ENCODE measurements at regions not wholly inside any gene's neighbourhood (a gene's known extent, or its start where the extent isn't known, plus 50 kb on each side); places are given as distances from the start of the nearest gene placed in this dataset.

DNA sequence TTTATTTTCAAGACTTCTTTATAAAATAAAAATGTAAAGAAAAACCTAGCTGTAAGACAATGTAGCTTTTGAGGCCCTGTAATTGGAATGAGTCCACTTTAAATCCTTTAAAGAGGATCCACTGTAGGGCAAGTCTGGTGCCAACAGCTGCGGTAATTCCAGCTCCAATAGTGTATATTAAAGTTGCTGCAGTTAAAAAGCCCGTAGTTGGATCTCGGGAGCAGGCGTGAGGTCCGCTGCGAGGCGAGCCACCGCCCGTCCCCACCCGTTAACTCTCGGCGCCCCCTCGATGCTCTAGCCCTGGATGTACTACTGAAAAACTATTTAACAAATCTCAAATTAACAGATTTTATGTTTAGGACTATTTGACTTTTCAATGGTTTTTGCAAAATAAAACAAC is 414.7 kb upstream of the SEMA3C start:
- no peak for TF ChIP-seq TAF1 (IDR thresholded peaks at IDR 0.05; ENCODE audit: low read depth, low read length)
- TF ChIP-seq POU2F2 (IDR thresholded peaks at IDR 0.05; ENCODE audit: low read depth, low read length): no peak
- no peak for TF ChIP-seq POLR2A (IDR thresholded peaks at IDR 0.05; ENCODE audit: low read depth, low read length)
- TF ChIP-seq PAX5 (IDR thresholded peaks at IDR 0.05; ENCODE audit: insufficient read depth, low read length, severe bottlenecking): no peak
- no peak for TF ChIP-seq SPI1 (IDR thresholded peaks at IDR 0.05; ENCODE audit: low read depth, low read length)
- TF ChIP-seq POLR2AphosphoS5 (IDR thresholded peaks at IDR 0.05; ENCODE audit: low read depth, low read length): no peak
- DNase-seq (ENCODE audit: insufficient read length, low spot score) (no peak), FAIRE-seq (no peak)

DNA sequence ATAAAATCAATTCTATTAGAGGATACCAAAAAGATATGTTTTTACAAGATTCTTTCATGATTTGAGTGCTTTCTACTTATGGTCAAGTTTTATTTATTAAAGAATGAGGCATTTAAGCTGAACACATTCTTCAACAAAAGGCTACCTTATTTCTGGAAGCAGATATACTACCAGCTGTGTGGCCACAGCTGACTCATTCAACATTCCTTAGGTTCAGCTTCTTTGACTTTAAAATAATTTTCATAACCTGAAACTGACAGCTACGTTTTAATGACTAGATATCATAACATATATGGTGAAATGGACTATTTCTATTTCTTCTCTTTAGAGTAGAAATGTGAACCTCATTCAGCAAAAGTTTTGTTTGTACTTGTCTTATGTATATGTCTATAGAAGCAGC is 414.2 kb upstream of the SEMA3C start:
- FAIRE-seq (no peak), DNase-seq (ENCODE audit: insufficient read length, low spot score) (no peak)
- TF ChIP-seq PAX5 (IDR thresholded peaks at IDR 0.05; ENCODE audit: insufficient read depth, low read length, severe bottlenecking): no peak
- no peak for TF ChIP-seq POU2F2 (IDR thresholded peaks at IDR 0.05; ENCODE audit: low read depth, low read length)
- no peak for TF ChIP-seq POLR2AphosphoS5 (IDR thresholded peaks at IDR 0.05; ENCODE audit: low read depth, low read length)
- no peak for TF ChIP-seq TAF1 (IDR thresholded peaks at IDR 0.05; ENCODE audit: low read depth, low read length)
- TF ChIP-seq SPI1 (IDR thresholded peaks at IDR 0.05; ENCODE audit: low read depth, low read length): no peak
- no peak for TF ChIP-seq POLR2A (IDR thresholded peaks at IDR 0.05; ENCODE audit: low read depth, low read length)

DNA sequence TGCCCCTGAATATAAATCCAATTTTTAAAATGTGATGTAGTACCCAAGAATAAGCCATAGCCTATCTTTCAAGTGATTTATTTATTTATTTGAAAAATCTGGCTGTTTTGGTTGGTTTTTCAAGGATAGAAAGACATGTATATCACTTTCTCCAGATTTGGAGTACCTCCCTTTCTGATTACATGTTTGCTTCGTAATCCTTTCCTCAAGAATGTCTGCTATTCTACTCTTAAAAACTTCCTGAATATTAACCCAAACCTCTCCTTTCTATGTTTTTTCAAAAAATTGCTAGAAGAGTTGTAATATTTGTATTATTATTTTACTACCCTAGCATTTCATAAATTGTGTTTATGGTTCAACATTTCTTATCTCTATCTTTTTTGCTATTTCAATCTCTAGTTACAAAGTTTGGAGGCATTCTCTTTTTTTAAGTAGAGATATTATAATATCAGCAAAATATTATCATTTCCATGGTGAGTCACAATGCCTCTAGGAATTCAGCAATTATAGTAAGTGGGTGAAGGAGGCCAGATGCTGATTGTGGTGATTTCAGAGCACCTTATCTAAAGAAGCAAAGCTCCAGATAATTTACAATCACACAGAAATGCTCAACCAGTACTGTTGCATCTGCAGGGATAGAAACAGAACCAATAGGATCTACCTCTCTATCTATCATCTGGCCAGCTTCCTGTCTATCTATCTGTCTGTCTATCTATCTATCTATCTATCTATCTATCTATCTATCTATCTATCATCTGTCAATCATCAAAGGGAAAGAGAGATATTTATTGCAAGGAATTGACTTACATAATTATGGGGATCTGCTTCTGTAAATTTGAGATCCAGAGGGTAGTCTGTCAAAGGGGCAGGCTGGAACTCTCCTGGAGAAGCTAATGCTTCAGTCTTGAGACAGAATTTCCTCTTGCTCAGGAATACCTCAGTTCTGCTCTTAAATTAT is 412.5 kb upstream of the SEMA3C start:
- no peak for DNase-seq (ENCODE audit: insufficient read length, low spot score)
- no peak for FAIRE-seq
- TF ChIP-seq POU2F2 (IDR thresholded peaks at IDR 0.05; ENCODE audit: low read depth, low read length) (no peak), SPI1 (IDR thresholded peaks at IDR 0.05; ENCODE audit: low read depth, low read length) (no peak), POLR2AphosphoS5 (IDR thresholded peaks at IDR 0.05; ENCODE audit: low read depth, low read length) (no peak), TAF1 (IDR thresholded peaks at IDR 0.05; ENCODE audit: low read depth, low read length) (no peak), PAX5 (IDR thresholded peaks at IDR 0.05; ENCODE audit: insufficient read depth, low read length, severe bottlenecking) (no peak), POLR2A (IDR thresholded peaks at IDR 0.05; ENCODE audit: low read depth, low read length) (no peak)

DNA sequence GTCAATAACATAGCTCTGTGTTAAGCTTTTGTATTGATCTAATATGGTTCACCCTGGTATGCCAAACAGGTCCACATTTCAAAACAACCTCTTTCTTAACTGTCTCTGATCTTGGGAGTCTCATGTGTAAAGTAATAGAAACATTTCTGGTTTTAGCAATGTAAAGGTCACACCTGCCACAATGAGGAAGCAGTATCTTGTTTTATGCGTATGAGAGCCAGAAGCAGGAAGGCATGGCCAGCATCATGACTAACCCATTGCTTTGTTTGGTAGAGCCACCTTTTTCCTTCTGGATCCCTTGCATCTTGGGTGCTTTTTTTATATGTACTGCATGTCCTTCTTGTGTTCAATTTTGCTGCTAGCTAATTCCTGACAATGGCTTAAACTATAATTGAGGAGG is 411.3 kb upstream of the SEMA3C start:
- no peak for DNase-seq (ENCODE audit: insufficient read length, low spot score)
- TF ChIP-seq POU2F2 (IDR thresholded peaks at IDR 0.05; ENCODE audit: low read depth, low read length) (no peak), POLR2A (IDR thresholded peaks at IDR 0.05; ENCODE audit: low read depth, low read length) (no peak), TAF1 (IDR thresholded peaks at IDR 0.05; ENCODE audit: low read depth, low read length) (no peak), SPI1 (IDR thresholded peaks at IDR 0.05; ENCODE audit: low read depth, low read length) (no peak), POLR2AphosphoS5 (IDR thresholded peaks at IDR 0.05; ENCODE audit: low read depth, low read length) (no peak), PAX5 (IDR thresholded peaks at IDR 0.05; ENCODE audit: insufficient read depth, low read length, severe bottlenecking) (no peak)
- no peak for FAIRE-seq

DNA sequence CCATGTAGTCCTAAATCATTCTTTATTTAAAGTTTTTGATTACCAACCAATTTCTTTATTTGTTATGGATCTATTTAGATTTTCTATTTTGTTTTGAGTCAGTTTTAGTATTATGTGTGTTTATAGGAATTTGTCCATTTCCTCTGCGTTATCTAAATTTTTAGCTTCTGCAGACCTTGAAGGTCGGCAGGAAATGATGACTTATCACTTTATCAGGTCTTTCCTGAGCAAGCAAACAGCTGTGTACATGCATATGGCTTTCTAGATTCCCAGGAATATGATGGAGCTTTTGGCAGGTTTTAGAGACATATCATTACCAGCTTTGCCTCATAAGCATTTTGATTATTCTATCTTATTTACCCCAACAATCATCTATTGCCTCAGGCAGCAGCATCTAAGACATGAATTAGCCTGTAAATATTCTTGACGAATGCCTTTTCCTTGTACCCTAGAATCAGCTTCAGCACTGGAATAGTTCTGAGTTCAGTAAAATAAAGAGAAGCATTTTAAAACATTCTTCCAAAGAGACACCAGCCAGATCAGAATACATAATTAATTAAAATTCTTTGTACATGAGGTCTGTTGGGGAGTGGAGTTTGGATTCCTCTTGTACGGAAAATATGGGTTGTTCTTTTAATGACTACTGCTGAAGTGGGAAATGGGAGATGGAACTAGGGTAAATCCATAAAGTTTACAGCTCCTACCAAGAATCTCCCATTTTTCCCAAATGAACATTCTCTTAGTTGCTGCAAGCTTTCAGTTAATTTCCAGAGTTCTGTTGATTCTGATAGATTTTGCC is 408.8 kb upstream of the SEMA3C start:
- TF ChIP-seq POLR2A (IDR thresholded peaks at IDR 0.05; ENCODE audit: low read depth, low read length) (no peak), POU2F2 (IDR thresholded peaks at IDR 0.05; ENCODE audit: low read depth, low read length) (no peak), TAF1 (IDR thresholded peaks at IDR 0.05; ENCODE audit: low read depth, low read length) (no peak), PAX5 (IDR thresholded peaks at IDR 0.05; ENCODE audit: insufficient read depth, low read length, severe bottlenecking) (no peak), POLR2AphosphoS5 (IDR thresholded peaks at IDR 0.05; ENCODE audit: low read depth, low read length) (no peak), SPI1 (IDR thresholded peaks at IDR 0.05; ENCODE audit: low read depth, low read length) (no peak)
- no peak for DNase-seq (ENCODE audit: insufficient read length, low spot score)
- FAIRE-seq: no peak

DNA sequence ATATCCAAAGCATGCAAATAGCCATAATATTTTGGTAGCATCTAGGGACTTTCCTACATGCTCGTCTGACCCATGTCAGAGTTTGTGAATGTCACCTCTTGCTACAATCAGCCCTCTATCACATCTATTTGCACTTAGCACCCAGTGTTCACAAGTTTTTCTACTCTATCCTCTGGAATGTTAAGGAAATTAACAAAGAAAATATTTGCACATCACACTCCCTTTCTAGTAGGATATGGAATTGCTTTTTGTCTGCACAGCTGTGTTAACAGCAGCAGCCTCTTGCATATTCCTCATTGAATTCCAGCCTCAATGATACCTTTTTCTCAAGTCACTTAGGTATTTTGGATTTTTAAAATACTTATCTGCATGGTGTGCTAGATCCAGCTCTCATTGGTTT is 403.1 kb upstream of the SEMA3C start:
- TF ChIP-seq TAF1 (IDR thresholded peaks at IDR 0.05; ENCODE audit: low read depth, low read length): no peak
- TF ChIP-seq POLR2AphosphoS5 (IDR thresholded peaks at IDR 0.05; ENCODE audit: low read depth, low read length): no peak
- TF ChIP-seq POU2F2 (IDR thresholded peaks at IDR 0.05; ENCODE audit: low read depth, low read length): no peak
- TF ChIP-seq POLR2A (IDR thresholded peaks at IDR 0.05; ENCODE audit: low read depth, low read length): no peak
- no peak for TF ChIP-seq PAX5 (IDR thresholded peaks at IDR 0.05; ENCODE audit: insufficient read depth, low read length, severe bottlenecking)
- TF ChIP-seq SPI1 (IDR thresholded peaks at IDR 0.05; ENCODE audit: low read depth, low read length): no peak
- DNase-seq (ENCODE audit: insufficient read length, low spot score): no peak
- no peak for FAIRE-seq

DNA sequence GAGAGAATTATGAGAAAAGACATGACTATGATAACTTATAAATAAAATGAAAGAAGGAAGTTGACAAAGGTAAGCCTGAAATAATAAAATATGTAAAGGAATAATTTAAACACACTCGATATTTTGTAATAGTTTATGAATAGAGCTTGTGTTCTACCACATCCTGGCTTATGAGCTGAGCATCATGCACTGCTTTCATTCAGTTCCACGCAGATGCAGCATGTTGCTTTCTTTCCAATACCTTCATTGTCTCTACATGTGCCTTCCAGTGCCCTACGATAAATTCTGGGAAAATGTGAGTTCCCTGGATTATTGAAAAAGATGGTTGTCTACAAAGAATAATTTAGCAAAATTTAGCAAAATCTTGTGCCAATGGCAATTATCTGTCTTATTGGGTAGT is 398.9 kb upstream of the SEMA3C start:
- no peak for FAIRE-seq
- no peak for DNase-seq (ENCODE audit: insufficient read length, low spot score)
- no peak for TF ChIP-seq POLR2AphosphoS5 (IDR thresholded peaks at IDR 0.05; ENCODE audit: low read depth, low read length)
- no peak for TF ChIP-seq PAX5 (IDR thresholded peaks at IDR 0.05; ENCODE audit: insufficient read depth, low read length, severe bottlenecking)
- no peak for TF ChIP-seq POLR2A (IDR thresholded peaks at IDR 0.05; ENCODE audit: low read depth, low read length)
- TF ChIP-seq POU2F2 (IDR thresholded peaks at IDR 0.05; ENCODE audit: low read depth, low read length): no peak
- no peak for TF ChIP-seq SPI1 (IDR thresholded peaks at IDR 0.05; ENCODE audit: low read depth, low read length)
- TF ChIP-seq TAF1 (IDR thresholded peaks at IDR 0.05; ENCODE audit: low read depth, low read length): no peak

DNA sequence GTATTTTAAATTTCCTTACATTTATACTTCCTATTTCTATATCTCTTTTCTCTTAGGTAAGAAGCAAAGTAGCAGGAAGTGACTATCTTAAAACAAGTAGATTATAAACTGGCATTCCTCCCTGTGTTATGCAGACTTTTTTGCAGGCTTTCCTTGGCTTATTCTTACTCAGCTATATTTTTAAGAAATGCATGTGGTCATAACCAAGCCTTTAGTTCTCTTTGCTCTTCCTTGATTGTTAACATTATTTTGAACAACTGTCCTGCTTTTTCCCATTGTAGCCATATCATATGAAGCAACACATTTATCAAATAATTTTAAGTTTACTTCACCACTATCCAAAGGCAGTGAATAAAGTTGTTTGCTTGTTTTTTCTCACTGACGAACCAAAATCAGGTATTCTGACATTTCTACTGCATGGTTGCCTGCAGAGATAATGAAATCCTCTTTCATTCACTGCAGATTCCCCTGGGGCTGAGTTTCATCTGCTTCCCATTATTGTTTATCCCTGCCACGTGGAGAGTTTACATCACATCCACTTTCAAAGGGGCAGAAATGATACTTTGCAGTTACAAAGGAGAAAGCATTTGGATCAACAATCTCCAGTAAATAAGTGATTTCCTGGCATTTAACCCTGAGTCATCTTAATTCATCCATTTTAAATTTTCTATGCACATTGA is 389.9 kb upstream of the SEMA3C start:
- FAIRE-seq: no peak

More for the DNA sequence above, 389.9 kb upstream of the SEMA3C start:
- DNase-seq (ENCODE audit: insufficient read length, low spot score): no peak
- TF ChIP-seq POLR2A (IDR thresholded peaks at IDR 0.05; ENCODE audit: low read depth, low read length) (no peak), POU2F2 (IDR thresholded peaks at IDR 0.05; ENCODE audit: low read depth, low read length) (no peak), TAF1 (IDR thresholded peaks at IDR 0.05; ENCODE audit: low read depth, low read length) (no peak), POLR2AphosphoS5 (IDR thresholded peaks at IDR 0.05; ENCODE audit: low read depth, low read length) (no peak), SPI1 (IDR thresholded peaks at IDR 0.05; ENCODE audit: low read depth, low read length) (no peak), PAX5 (IDR thresholded peaks at IDR 0.05; ENCODE audit: insufficient read depth, low read length, severe bottlenecking) (no peak)
